Gastroesophageal sphincter (tissue), 4 donors: ENCODE measurements at regions not wholly inside any gene's neighbourhood (a gene's known extent, or its start where the extent isn't known, plus 50 kb on each side); places are given as distances from the start of the nearest gene placed in this dataset.
"Not testable (repeated sequence)": the region's sequence is repeated elsewhere in the genome, so short reads cannot be mapped to it uniquely, and the experiment has no call there.

ENCODE experiments used
- ATAC-seq: fragments of 150-250 bp; one replicate; pipeline ENCODE4 v1.9.1; 2016; ENCODE audit warnings: mild to moderate bottlenecking, moderate library complexity
- H3K27ac ChIP-seq, 4 donors: fragments of 200-600 bp; sonication (generic) in 3 of 4; 1 replicate in 3 of 4; 2 replicates in 1 of 4; pipeline ENCODE4 v1.5.1; 2016 to 2019
- H3K27me3 ChIP-seq: fragments of 200-600 bp; sonication (generic); one replicate; pipeline ENCODE4 v1.5.1; 2019
- H3K36me3 ChIP-seq, 2 donors: fragments of 200-600 bp; sonication (generic); one replicate each; pipeline ENCODE4 v1.5.1; 2019; ENCODE audit warnings: control low read depth in 1 of 2
- H3K4me1 ChIP-seq, 3 donors: fragments of 200-600 bp; sonication (generic); 1 replicate in 2 of 3; 2 replicates in 1 of 3; pipeline ENCODE4 v1.5.1; 2016 to 2019; ENCODE audit warnings: control low read depth in 2 of 3
- H3K4me3 ChIP-seq, 2 donors: fragments of 200-600 bp; sonication (generic); one replicate each; pipeline ENCODE4 v1.5.1; 2019; ENCODE audit warnings: mild to moderate bottlenecking in 1 of 2, moderate library complexity in 1 of 2
- H3K9me3 ChIP-seq, 3 donors: fragments of 200-600 bp; sonication (generic); one replicate each; pipeline ENCODE4 v1.5.1; 2017 to 2019; ENCODE audit warnings: control low read depth in 2 of 3
- EP300 ChIP-seq: sonication (generic); formaldehyde crosslinking; IDR thresholded peaks from one replicate; pipeline ENCODE4 v1.6.1; 2017; ENCODE audit warnings: antibody characterized with exemption, mild to moderate bottlenecking
- POLR2A ChIP-seq, 2 donors: fragments of 450-650 bp; IDR thresholded peaks; one replicate each; pipeline ENCODE4 v1.6.1; 2017; ENCODE audit warnings: antibody characterized with exemption in 2 of 2, mild to moderate bottlenecking in 2 of 2, moderate library complexity in 1 of 2
- POLR2AphosphoS5 ChIP-seq: sonication (generic); formaldehyde crosslinking; IDR thresholded peaks from one replicate; pipeline ENCODE4 v1.6.1; 2017; ENCODE audit warnings: antibody characterized with exemption
- WGBS, 2 donors: methylation state at CpG; one replicate each; pipeline ENCODE4 v1.1.5; 2018; ENCODE audit warnings: low coverage in 1 of 2; 5-methylcytosine and 5-hydroxymethylcytosine counted together
- TF ChIP-seq, protein P1 (sequence below), 4 experiments: fragments of 200-600 bp in 2 of 4; fragments of 450-650 bp in 2 of 4; sonication (generic) in 1 of 4; IDR thresholded peaks; one replicate each; pipeline ENCODE4 v1.5.1; 2017 to 2019; ENCODE audit warnings: antibody characterized with exemption in 4 of 4, mild to moderate bottlenecking in 2 of 4, moderate library complexity in 2 of 4

DNA sequence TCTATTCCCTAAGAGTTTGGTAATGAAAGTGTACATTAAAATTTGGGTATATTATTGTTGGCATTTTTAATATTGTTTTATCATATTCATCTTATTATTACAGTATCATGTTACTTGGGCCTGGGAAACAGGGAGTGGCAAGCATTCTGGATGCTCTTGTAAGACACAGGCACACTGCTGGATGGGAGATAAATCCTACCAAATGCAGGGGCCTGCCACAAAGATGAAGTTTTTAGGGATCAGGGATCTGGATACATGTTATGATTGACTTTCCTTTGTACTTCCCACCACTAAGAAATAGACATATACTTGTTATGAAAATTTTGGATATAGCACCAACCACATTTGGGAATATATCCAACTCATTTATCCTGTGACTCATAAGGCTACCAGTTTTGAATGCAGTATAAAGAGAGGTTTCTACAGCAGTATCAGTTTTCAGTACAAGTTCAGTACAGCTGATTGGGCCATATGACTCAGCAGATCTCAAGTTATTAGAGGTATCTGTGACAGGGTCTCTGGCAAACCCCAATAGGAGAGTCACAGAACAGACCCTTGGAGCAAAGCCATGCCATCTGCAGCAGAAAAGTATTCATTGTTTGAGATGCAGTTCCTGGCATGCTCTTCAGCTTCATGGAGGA, 360.1 kb downstream of the DMAC1 start:
- H3K36me3 ChIP-seq = no peaks in the 10 kb centered on the region
- no peaks in the 10 kb centered on the region for H3K9me3 ChIP-seq
- H3K4me3 ChIP-seq = no peak overlapping the region
- no peak overlapping the region for H3K27ac ChIP-seq
- TF ChIP-seq POLR2AphosphoS5 (no peak), EP300 (no peak), POLR2A (IDR thresholded peaks at IDR 0.05) (no peak)
- TF ChIP-seq, protein P1, sequence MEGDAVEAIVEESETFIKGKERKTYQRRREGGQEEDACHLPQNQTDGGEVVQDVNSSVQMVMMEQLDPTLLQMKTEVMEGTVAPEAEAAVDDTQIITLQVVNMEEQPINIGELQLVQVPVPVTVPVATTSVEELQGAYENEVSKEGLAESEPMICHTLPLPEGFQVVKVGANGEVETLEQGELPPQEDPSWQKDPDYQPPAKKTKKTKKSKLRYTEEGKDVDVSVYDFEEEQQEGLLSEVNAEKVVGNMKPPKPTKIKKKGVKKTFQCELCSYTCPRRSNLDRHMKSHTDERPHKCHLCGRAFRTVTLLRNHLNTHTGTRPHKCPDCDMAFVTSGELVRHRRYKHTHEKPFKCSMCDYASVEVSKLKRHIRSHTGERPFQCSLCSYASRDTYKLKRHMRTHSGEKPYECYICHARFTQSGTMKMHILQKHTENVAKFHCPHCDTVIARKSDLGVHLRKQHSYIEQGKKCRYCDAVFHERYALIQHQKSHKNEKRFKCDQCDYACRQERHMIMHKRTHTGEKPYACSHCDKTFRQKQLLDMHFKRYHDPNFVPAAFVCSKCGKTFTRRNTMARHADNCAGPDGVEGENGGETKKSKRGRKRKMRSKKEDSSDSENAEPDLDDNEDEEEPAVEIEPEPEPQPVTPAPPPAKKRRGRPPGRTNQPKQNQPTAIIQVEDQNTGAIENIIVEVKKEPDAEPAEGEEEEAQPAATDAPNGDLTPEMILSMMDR (IDR thresholded peaks at IDR 0.05) = no peak
- H3K27me3 ChIP-seq = no peaks in the 10 kb centered on the region
- ATAC-seq = no peak
- H3K4me1 ChIP-seq = no peaks in the 10 kb centered on the region

DNA sequence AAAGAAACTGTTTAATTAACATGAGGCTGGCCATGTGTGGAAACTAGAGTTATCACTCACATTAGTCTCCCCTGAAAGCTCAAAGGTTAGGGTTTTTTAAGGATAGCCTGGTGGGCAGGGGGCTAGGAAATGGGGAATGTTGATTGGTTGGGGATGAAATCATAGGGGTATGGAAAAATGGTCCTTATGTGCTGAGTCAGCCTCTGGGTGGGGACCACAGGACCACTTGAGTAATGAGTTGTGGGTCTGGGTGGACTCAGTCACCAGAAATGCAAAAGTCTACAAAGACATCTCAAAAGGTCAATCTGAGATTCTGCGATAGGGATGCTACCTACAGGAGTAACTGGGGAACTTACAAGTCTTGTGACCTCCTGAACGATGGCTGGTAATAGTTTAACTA, 362.8 kb downstream of the DMAC1 start:
- Histone ChIP-seq H3K4me3 (no peak overlapping the region), H3K27me3 (no peaks in the 10 kb centered on the region), H3K4me1 (no peaks in the 10 kb centered on the region), H3K9me3 (peaks cover 0 to 20% (median 0%) of the 10 kb centered on the region in 3 donors), H3K36me3 (no peaks in the 10 kb centered on the region), H3K27ac (no peak overlapping the region)
- TF ChIP-seq EP300 (no peak), POLR2AphosphoS5 (no peak), POLR2A (IDR thresholded peaks at IDR 0.05) (no peak)
- TF ChIP-seq, protein P1 (IDR thresholded peaks at IDR 0.05) = no peak
- ATAC-seq = no peak
- WGBS, 2 donors = 64 to 93% methylated on average over 2 of the region's 2 CpGs

DNA sequence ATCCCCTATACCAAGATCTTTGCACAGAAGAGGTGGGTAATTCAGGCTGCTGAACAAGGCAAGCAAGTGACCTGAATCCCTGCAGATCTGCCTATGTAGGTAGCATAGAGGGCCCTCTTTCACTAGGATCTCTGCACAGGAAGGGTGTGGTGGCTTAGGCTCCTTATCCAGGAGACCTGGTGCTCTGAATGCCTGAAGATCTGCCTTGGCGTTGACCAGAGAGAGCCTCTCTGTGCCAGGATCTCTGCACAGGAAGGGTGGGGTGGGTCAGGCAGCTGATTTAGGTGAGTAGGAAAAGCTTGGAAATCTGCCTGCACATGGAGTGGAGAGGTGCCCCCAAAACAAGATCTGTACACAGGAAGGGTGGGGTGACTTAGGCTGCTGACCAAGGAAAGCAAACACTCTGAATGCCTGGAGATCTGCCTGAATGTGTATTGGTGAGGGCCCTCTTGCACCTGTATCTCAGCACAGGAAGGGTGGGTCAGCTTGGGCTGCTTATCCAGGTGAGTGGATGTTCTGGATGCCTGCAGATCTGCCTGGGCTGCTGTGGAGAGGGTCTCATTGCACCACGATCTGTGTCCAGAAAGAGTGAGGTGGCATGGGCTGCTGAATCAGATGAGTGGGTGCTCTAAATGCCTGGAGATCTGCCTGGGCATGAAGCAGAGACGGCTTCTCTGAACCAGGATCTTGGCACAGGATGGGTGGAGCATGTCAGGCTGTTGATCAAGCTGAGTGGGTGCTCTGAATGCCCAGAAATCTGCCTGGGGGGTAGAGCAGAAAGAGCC, 365.9 kb downstream of the DMAC1 start:
- no peak for ATAC-seq
- TF ChIP-seq POLR2A (IDR thresholded peaks at IDR 0.05) (no peak), POLR2AphosphoS5 (no peak), EP300 (no peak)
- TF ChIP-seq, protein P1 (IDR thresholded peaks at IDR 0.05) = no peak
- H3K9me3 ChIP-seq = peaks cover 0 to 47% (median 0%) of the 10 kb centered on the region in 3 donors
- no peaks in the 10 kb centered on the region for H3K27me3 ChIP-seq
- H3K4me3 ChIP-seq = no peak overlapping the region
- WGBS, 2 donors = no CpG with 5 or more reads among the region's 3 CpGs
- H3K36me3 ChIP-seq = no peaks in the 10 kb centered on the region
- no peaks in the 10 kb centered on the region for H3K4me1 ChIP-seq
- no peak overlapping the region for H3K27ac ChIP-seq

- no peak for ATAC-seq
- no peaks in the 10 kb centered on the region for H3K27me3 ChIP-seq
- no peak overlapping the region for H3K27ac ChIP-seq
- no peaks in the 10 kb centered on the region for H3K4me1 ChIP-seq
- peaks cover 0 to 47% (median 0%) of the 10 kb centered on the region in 3 donors for H3K9me3 ChIP-seq
- no peak overlapping the region for H3K4me3 ChIP-seq
- TF ChIP-seq, protein P1 (IDR thresholded peaks at IDR 0.05) = no peak
- TF ChIP-seq POLR2AphosphoS5 = no peak
- no peak for TF ChIP-seq POLR2A (IDR thresholded peaks at IDR 0.05)
- WGBS, 2 donors = 100% methylated on average over 2 of the region's 2 CpGs; no CpG with 5 or more reads in 1 of the 2 donors
- no peaks in the 10 kb centered on the region for H3K36me3 ChIP-seq
Observed at GRCh38 chr9:7432989-7433388, 366.6 kb downstream of the DMAC1 start.

GRCh38 chr9:7417397-7417796, 382.2 kb downstream of the DMAC1 start:
- not testable (repeated sequence) for H3K27me3 ChIP-seq, H3K36me3 ChIP-seq, H3K4me3 ChIP-seq, ATAC-seq, H3K4me1 ChIP-seq, H3K27ac ChIP-seq, H3K9me3 ChIP-seq
- WGBS, 2 donors = 93 to 100% methylated on average over 1 of the region's 1 CpG
